SK-N-SH (cell line): ENCODE measurements at regions not wholly inside any gene's neighbourhood (a gene's known extent, or its start where the extent isn't known, plus 50 kb on each side); places are given as distances from the start of the nearest gene placed in this dataset.

ENCODE experiments used
- CTCF ChIA-PET: fragments of 300-600, 350-600 bp; formaldehyde crosslinking; extraction: SDS; loops from one replicate; lab custom pipeline; 2021; lab: Yijun Ruan, JAX
- POLR2A ChIA-PET: fragments of 350-600 bp; sonication (Branson Sonifier 250); formaldehyde crosslinking; extraction: SDS; loops from one replicate; lab custom pipeline; 2020; ENCODE audit warnings: antibody characterized with exemption, inconsistent platforms; lab: Yijun Ruan, JAX
- DNase-seq: peaks from one replicate; pipeline ENCODE4 v3.0.0; 2012
- H2AFZ ChIP-seq: fragments of 200-600 bp; sonication (generic); 2 replicates; pipeline ENCODE4 v1.8.1; 2016; ENCODE audit warnings: antibody characterized with exemption, mild to moderate bottlenecking, low read depth
- H3F3A ChIP-seq: fragments of 200-600 bp; sonication (generic); replicated peaks from 2 replicates; pipeline ENCODE3; 2016; ENCODE audit warnings: antibody characterized with exemption, mild to moderate bottlenecking; ENCODE audit not compliant: insufficient read depth
- H3K27ac ChIP-seq, 2 experiments: fragments of 200-500 bp in 1 of 2; fragments of 200-600 bp in 1 of 2; sonication (Bioruptor generic) in 1 of 2; sonication (generic), shearing (Covaris generic) in 1 of 2; 2 replicates each; pipeline versions ENCODE4 v1.5.1 to v1.6.1; 2014 to 2016; ENCODE audit warnings: low read depth in 2 of 2, inconsistent platforms in 1 of 2, low read length in 1 of 2, mild to moderate bottlenecking in 1 of 2, mixed read lengths in 1 of 2
- H3K27me3 ChIP-seq: fragments of 200-600 bp; sonication (generic), shearing (Covaris generic); 2 replicates; pipeline ENCODE4 v1.6.1; 2016; ENCODE audit warnings: mixed run types; ENCODE audit not compliant: insufficient read depth
- H3K36me3 ChIP-seq, 2 experiments: fragments of 200-500 bp in 1 of 2; fragments of 200-600 bp in 1 of 2; sonication (Bioruptor generic) in 1 of 2; sonication (generic) in 1 of 2; replicated peaks in 1 of 2; 2 replicates each; pipeline versions ENCODE3 to v1.5.1; 2014 to 2016; ENCODE audit warnings: low read length in 1 of 2, mild to moderate bottlenecking in 1 of 2; ENCODE audit not compliant: insufficient read depth in 2 of 2, control insufficient read depth in 1 of 2
- H3K4me1 ChIP-seq, 2 experiments: fragments of 200-500 bp in 1 of 2; fragments of 200-600 bp in 1 of 2; sonication (Bioruptor generic) in 1 of 2; sonication (generic), shearing (Covaris generic) in 1 of 2; 2 replicates each; pipeline versions ENCODE4 v1.5.1 to v1.6.1; 2014 to 2016; ENCODE audit warnings: low read depth in 1 of 2, low read length in 1 of 2, mixed run types in 1 of 2; ENCODE audit not compliant: insufficient read depth in 2 of 2, control insufficient read depth in 1 of 2
- H3K4me2 ChIP-seq: fragments of 200-600 bp; sonication (generic), shearing (Covaris generic); 2 replicates; pipeline ENCODE4 v1.6.1; 2017; ENCODE audit warnings: mixed run types
- H3K4me3 ChIP-seq, 2 experiments: fragments of 200-500 bp in 1 of 2; fragments of 200-600 bp in 1 of 2; sonication (Bioruptor generic) in 1 of 2; sonication (generic), shearing (Covaris generic) in 1 of 2; 2 replicates each; pipeline versions ENCODE4 v1.5.1 to v1.8.1; 2014 to 2016; ENCODE audit warnings: low read depth in 2 of 2, inconsistent platforms in 1 of 2, low read length in 1 of 2, mild to moderate bottlenecking in 1 of 2, mixed read lengths in 1 of 2, moderate library complexity in 1 of 2
- H3K79me2 ChIP-seq: fragments of 200-600 bp; sonication (generic); 2 replicates; pipeline ENCODE4 v1.8.1; 2017; ENCODE audit warnings: mild to moderate bottlenecking; ENCODE audit not compliant: insufficient read depth
- H3K9ac ChIP-seq: fragments of 200-600 bp; sonication (generic); 2 replicates; pipeline ENCODE4 v1.6.1; 2017; ENCODE audit warnings: mixed run types
- H3K9me2 ChIP-seq: fragments of 200-600 bp; sonication (generic); 2 replicates; pipeline ENCODE4 v1.6.1; 2017; ENCODE audit warnings: mixed run types
- H3K9me3 ChIP-seq: fragments of 200-600 bp; sonication (generic); 2 replicates; pipeline ENCODE4 v1.6.1; 2017; ENCODE audit warnings: mixed run types, mild to moderate bottlenecking, moderate library complexity
- H4K20me1 ChIP-seq: fragments of 200-600 bp; sonication (generic); 2 replicates; pipeline ENCODE4 v1.6.1; 2017; ENCODE audit warnings: mild to moderate bottlenecking, mixed run types; ENCODE audit not compliant: insufficient read depth
- CHD2 ChIP-seq: fragments of 150-350 bp; IDR thresholded peaks from 2 replicates; pipeline ENCODE4 v1.6.1; 2018; ENCODE audit warnings: low read length; ENCODE audit not compliant: partially characterized antibody
- ELF1 ChIP-seq: IDR thresholded peaks from 2 replicates; pipeline ENCODE4 v1.4.0; 2012
- FOSL2 ChIP-seq: IDR thresholded peaks from 2 replicates; pipeline ENCODE4 v1.4.0; 2012; ENCODE audit warnings: low read depth, mild to moderate bottlenecking, moderate library complexity, borderline replicate concordance
- FOXJ3 ChIP-seq: sonication (generic); formaldehyde crosslinking; IDR thresholded peaks from 2 replicates; pipeline ENCODE4 v1.5.1; 2020; ENCODE audit warnings: mild to moderate bottlenecking, missing genetic modification reagents
- GABPA ChIP-seq: IDR thresholded peaks from 2 replicates; pipeline ENCODE4 v1.4.0; 2012; ENCODE audit warnings: low read depth, mild to moderate bottlenecking
- IRF3 ChIP-seq: fragments of 150-350 bp; IDR thresholded peaks from 2 replicates; pipeline ENCODE4 v1.6.1; 2016; ENCODE audit warnings: mild to moderate bottlenecking, low read depth, low read length
- MEF2A ChIP-seq: IDR thresholded peaks from 2 replicates; pipeline ENCODE4 v1.4.0; 2012; ENCODE audit warnings: low read depth, borderline replicate concordance
- NFIC ChIP-seq: IDR thresholded peaks from 2 replicates; pipeline ENCODE4 v1.4.0; 2012; ENCODE audit warnings: borderline replicate concordance
- NRF1 ChIP-seq: IDR thresholded peaks from 2 replicates; pipeline ENCODE4 v1.6.1; 2012; ENCODE audit warnings: low read depth, mild to moderate bottlenecking, low read length
- PBX3 ChIP-seq: IDR thresholded peaks from 2 replicates; pipeline ENCODE4; 2012
- RAD21 ChIP-seq: IDR thresholded peaks from 2 replicates; pipeline ENCODE4 v1.6.1; 2012; ENCODE audit warnings: mild to moderate bottlenecking, low read length
- REST ChIP-seq: IDR thresholded peaks from 2 replicates; pipeline ENCODE4 v1.6.1; 2012; ENCODE audit warnings: mild to moderate bottlenecking, low read depth, low read length, moderate library complexity
- SIN3A ChIP-seq: IDR thresholded peaks from 2 replicates; pipeline ENCODE4 v1.6.1; 2012; ENCODE audit warnings: low read depth, mild to moderate bottlenecking, low read length, moderate library complexity, borderline replicate concordance
- SMC3 ChIP-seq: IDR thresholded peaks from 2 replicates; pipeline ENCODE4 v1.6.1; 2012; ENCODE audit warnings: low read depth, low read length, improper control_type of control experiment
- TAF1 ChIP-seq: IDR thresholded peaks from 2 replicates; pipeline ENCODE4 v1.6.1; 2012; ENCODE audit warnings: low read depth, mild to moderate bottlenecking, low read length, moderate library complexity, borderline replicate concordance
- TEAD4 ChIP-seq: IDR thresholded peaks from 2 replicates; pipeline ENCODE4 v1.4.0; 2012; ENCODE audit warnings: mild to moderate bottlenecking, borderline replicate concordance; ENCODE audit not compliant: insufficient read depth
- USF1 ChIP-seq: IDR thresholded peaks from 2 replicates; pipeline ENCODE4 v1.4.0; 2012; ENCODE audit warnings: low read depth, borderline replicate concordance
- USF2 ChIP-seq: fragments of 150-350 bp; IDR thresholded peaks from 2 replicates; pipeline ENCODE4 v1.6.1; 2017; ENCODE audit warnings: antibody characterized with exemption, low read length, low read depth, borderline replicate concordance
- YY1 ChIP-seq: IDR thresholded peaks from 2 replicates; pipeline ENCODE4 v1.4.0; 2012; ENCODE audit warnings: low read depth, mild to moderate bottlenecking
- ZBTB33 ChIP-seq: IDR thresholded peaks from 2 replicates; pipeline ENCODE4 v1.4.0; 2012; ENCODE audit warnings: low read depth, borderline replicate concordance
- WGBS: methylation state at CpG from one replicate; pipeline ENCODE4 v1.1.6; 2017; ENCODE audit warnings: low lambda C conversion rate; 5-methylcytosine and 5-hydroxymethylcytosine counted together

GRCh38 chr13:53694814-53695532, 666.4 kb downstream of the OLFM4 start:
- POLR2A ChIA-PET: no interaction called here
- CTCF ChIA-PET: interaction anchor here (0.7 to 1.0 kb wide), 2 partner anchors 8 to 14 kb away, joined by 3 to 4 read pairs; no protein-coding TSS in a partner anchor

More at GRCh38 chr13:53694814-53695532, 666.4 kb downstream of the OLFM4 start:
- TF ChIP-seq USF1 (no peak), NRF1 (no peak), REST (no peak), GABPA (no peak), SMC3 (no peak), IRF3 (no peak), YY1 (no peak), NFIC (no peak), CHD2 (no peak), RAD21 (no peak), FOXJ3 (CRISPR knock-in tag) (no peak), FOSL2 (no peak), PBX3 (no peak), ELF1 (no peak), MEF2A (no peak), ZBTB33 (no peak), TAF1 (no peak), SIN3A (no peak), TEAD4 (no peak), USF2 (no peak)
- no peaks in the 10 kb centered on the region; the same call in 1 of the 2 replicates for H3K9me3 ChIP-seq
- DNase-seq: no peak
- H3K4me2 ChIP-seq: no peak overlapping the region
- no peak overlapping the region for H3K4me3 ChIP-seq
- H3K79me2 ChIP-seq: no peaks in the 10 kb centered on the region
- no peaks in the 10 kb centered on the region for H3F3A ChIP-seq
- 0% methylated on average over 2 of the region's 2 CpGs for WGBS
- H3K27ac ChIP-seq: no peak overlapping the region
- H3K36me3 ChIP-seq: no peaks in the 10 kb centered on the region
- H3K4me1 ChIP-seq: no peaks in the 10 kb centered on the region
- H4K20me1 ChIP-seq: no peaks in the 10 kb centered on the region
- no peaks in the 10 kb centered on the region for H3K9me2 ChIP-seq
- H3K27me3 ChIP-seq: no peaks in the 10 kb centered on the region
- no peak overlapping the region for H3K9ac ChIP-seq
- no peak overlapping the region for H2AFZ ChIP-seq
